ENCODE measurements at regions not wholly inside any gene's neighbourhood (a gene's known extent, or its start where the extent isn't known, plus 50 kb on each side); places are given as distances from the start of the nearest gene placed in this dataset.
"Not testable (repeated sequence)": the region's sequence is repeated elsewhere in the genome, so short reads cannot be mapped to it uniquely, and the experiment has no call there.

DNA sequence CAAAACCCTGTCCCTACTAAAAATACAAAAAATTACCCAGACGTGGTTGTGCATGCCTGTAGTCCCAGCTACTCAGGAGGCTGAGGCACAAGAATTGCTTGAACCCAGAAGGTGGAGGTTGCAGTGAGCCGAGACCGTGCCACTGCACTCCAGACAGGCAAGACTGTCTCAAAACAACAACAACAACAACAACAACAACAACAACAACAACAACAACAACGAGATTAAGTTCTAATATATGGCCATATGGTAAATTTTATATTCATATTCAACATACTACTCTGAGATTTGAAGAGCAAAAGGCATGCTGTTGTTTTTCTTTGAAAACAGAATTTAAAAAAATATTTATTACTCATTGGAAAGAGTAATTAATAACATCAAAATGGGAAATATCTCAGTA is 80.2 kb upstream of the CD28 start:
- TF ChIP-seq, protein P1, sequence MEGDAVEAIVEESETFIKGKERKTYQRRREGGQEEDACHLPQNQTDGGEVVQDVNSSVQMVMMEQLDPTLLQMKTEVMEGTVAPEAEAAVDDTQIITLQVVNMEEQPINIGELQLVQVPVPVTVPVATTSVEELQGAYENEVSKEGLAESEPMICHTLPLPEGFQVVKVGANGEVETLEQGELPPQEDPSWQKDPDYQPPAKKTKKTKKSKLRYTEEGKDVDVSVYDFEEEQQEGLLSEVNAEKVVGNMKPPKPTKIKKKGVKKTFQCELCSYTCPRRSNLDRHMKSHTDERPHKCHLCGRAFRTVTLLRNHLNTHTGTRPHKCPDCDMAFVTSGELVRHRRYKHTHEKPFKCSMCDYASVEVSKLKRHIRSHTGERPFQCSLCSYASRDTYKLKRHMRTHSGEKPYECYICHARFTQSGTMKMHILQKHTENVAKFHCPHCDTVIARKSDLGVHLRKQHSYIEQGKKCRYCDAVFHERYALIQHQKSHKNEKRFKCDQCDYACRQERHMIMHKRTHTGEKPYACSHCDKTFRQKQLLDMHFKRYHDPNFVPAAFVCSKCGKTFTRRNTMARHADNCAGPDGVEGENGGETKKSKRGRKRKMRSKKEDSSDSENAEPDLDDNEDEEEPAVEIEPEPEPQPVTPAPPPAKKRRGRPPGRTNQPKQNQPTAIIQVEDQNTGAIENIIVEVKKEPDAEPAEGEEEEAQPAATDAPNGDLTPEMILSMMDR (IDR thresholded peaks at IDR 0.05; ENCODE audit: insufficient read depth, low read length, poor library complexity, severe bottlenecking) = not testable (repeated sequence)
- TF ChIP-seq EZH2phosphoT487 (conservative IDR thresholded peaks at IDR 0.05; ENCODE audit: low read length) = not testable (repeated sequence)

Measured in SU-DHL-6 (cell line).